22Rv1 (cell line): ENCODE measurements at regions not wholly inside any gene's neighbourhood (a gene's known extent, or its start where the extent isn't known, plus 50 kb on each side); places are given as distances from the start of the nearest gene placed in this dataset.

Source experiments
- CTCF ChIP-seq: fragments of 450-650 bp; IDR thresholded peaks from 2 replicates; pipeline ENCODE4 v1.5.1; 2017; ENCODE audit warnings: mild to moderate bottlenecking
- ZFX ChIP-seq: fragments of 450-650 bp; IDR thresholded peaks from 2 replicates; pipeline ENCODE4 v1.6.1; 2017; ENCODE audit warnings: antibody characterized with exemption, borderline replicate concordance

GRCh38 chr18:76131738-76132137 is 363.3 kb downstream of the ZNF516 start:
- TF ChIP-seq CTCF (no peak), ZFX (no peak)
